C4-2B (cell line): ENCODE measurements at regions not wholly inside any gene's neighbourhood (a gene's known extent, or its start where the extent isn't known, plus 50 kb on each side); places are given as distances from the start of the nearest gene placed in this dataset.

Source experiments
- ZFX ChIP-seq: fragments of 450-650 bp; IDR thresholded peaks from 2 replicates; pipeline ENCODE4 v1.6.1; 2017
- TF ChIP-seq, protein P1 (sequence below): fragments of 450-650 bp; conservative IDR thresholded peaks from 2 replicates; pipeline ENCODE4 v1.5.1; 2017; ENCODE audit warnings: mild to moderate bottlenecking

DNA sequence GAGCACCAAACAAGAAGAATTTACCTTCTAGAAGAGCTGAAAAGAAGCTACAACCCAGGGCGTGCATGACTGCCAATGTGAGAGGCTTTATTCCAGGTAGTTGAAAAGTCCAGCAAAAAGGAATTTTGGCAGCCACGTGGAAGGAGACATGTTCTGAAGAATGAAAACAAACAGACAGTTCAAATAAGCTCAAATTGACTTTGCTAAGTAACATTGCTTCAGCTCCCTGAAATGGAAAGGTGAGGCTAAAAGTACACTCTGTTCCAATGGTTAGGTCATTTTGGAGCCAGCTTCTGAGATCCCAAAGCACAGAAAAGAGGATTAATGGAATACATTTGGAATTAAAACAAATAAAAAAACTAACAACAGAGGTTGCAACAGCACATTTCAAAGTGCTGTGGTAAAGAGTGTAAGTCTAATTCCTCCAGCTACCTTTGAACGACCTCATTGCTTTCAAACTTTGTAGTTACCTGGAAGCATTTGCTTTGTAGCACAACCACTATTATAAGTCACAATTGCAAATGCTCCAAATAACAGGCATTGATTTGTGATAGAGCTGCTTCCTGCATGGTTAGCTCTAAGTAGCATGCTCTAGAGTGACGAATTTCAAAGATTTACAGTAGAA lies 405.3 kb upstream of the EDA2R start:
- TF ChIP-seq, protein P1, sequence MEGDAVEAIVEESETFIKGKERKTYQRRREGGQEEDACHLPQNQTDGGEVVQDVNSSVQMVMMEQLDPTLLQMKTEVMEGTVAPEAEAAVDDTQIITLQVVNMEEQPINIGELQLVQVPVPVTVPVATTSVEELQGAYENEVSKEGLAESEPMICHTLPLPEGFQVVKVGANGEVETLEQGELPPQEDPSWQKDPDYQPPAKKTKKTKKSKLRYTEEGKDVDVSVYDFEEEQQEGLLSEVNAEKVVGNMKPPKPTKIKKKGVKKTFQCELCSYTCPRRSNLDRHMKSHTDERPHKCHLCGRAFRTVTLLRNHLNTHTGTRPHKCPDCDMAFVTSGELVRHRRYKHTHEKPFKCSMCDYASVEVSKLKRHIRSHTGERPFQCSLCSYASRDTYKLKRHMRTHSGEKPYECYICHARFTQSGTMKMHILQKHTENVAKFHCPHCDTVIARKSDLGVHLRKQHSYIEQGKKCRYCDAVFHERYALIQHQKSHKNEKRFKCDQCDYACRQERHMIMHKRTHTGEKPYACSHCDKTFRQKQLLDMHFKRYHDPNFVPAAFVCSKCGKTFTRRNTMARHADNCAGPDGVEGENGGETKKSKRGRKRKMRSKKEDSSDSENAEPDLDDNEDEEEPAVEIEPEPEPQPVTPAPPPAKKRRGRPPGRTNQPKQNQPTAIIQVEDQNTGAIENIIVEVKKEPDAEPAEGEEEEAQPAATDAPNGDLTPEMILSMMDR = no peak
- no peak for TF ChIP-seq ZFX
